ENCODE measurements at regions not wholly inside any gene's neighbourhood (a gene's known extent, or its start where the extent isn't known, plus 50 kb on each side); places are given as distances from the start of the nearest gene placed in this dataset.

GRCh38 chr9:89838621-89839020, 233.8 kb downstream of the GADD45G start:
- Histone ChIP-seq H3K27me3 (replicated peaks; ENCODE audit: control insufficient read depth, insufficient read depth, low read length) (peaks cover 6% of the 10 kb centered on the region), H3K36me3 (ENCODE audit: control insufficient read depth, insufficient read depth, low read length, severe bottlenecking) (no peaks in the 10 kb centered on the region), H3K4me1 (ENCODE audit: control insufficient read depth, insufficient read depth, low read length) (peaks cover 24% of the 10 kb centered on the region), H3K4me3 (ENCODE audit: low read length) (no peak overlapping the region), H3K9ac (ENCODE audit: low read length) (no peak overlapping the region), H3K9me3 (ENCODE audit: control insufficient read depth, low read length) (no peaks in the 10 kb centered on the region)
- DNase-seq (ENCODE audit: low read depth) = no peak

DNA sequence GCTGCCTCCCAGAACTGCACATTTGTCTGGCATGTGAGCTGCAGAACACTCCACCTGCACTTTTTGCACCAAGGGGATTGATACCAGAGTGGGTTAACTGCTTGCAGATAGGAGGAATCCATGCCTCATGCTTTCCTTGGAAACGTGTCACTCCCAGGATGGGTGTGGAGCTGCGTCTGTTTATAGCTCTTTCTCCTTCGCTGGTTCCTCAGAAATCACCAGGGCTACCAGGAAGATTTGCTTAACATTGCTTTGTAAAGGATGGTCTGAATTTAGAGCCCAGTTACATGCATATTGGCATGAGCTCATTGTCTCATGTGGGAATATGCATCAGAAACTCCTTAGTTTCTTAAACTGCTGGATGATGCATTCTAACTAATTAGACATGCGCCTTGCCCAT, 234.6 kb downstream of the GADD45G start:
- H3K4me1 ChIP-seq (ENCODE audit: control insufficient read depth, insufficient read depth, low read length) = peaks cover 29% of the 10 kb centered on the region
- H3K9ac ChIP-seq (ENCODE audit: low read length) = no peak overlapping the region
- H3K27me3 ChIP-seq (replicated peaks; ENCODE audit: control insufficient read depth, insufficient read depth, low read length) = peaks cover 6% of the 10 kb centered on the region
- H3K36me3 ChIP-seq (ENCODE audit: control insufficient read depth, insufficient read depth, low read length, severe bottlenecking) = no peaks in the 10 kb centered on the region
- no peaks in the 10 kb centered on the region for H3K9me3 ChIP-seq (ENCODE audit: control insufficient read depth, low read length)
- no peak for DNase-seq (ENCODE audit: low read depth)
- H3K4me3 ChIP-seq (ENCODE audit: low read length) = no peak overlapping the region

GRCh38 chr9:89839952-89840351, 235.1 kb downstream of the GADD45G start:
- peaks cover 6% of the 10 kb centered on the region for H3K27me3 ChIP-seq (replicated peaks; ENCODE audit: control insufficient read depth, insufficient read depth, low read length)
- H3K36me3 ChIP-seq (ENCODE audit: control insufficient read depth, insufficient read depth, low read length, severe bottlenecking) = no peaks in the 10 kb centered on the region
- peaks cover 29% of the 10 kb centered on the region for H3K4me1 ChIP-seq (ENCODE audit: control insufficient read depth, insufficient read depth, low read length)
- no peak for DNase-seq (ENCODE audit: low read depth)
- no peak overlapping the region for H3K4me3 ChIP-seq (ENCODE audit: low read length)
- no peaks in the 10 kb centered on the region for H3K9me3 ChIP-seq (ENCODE audit: control insufficient read depth, low read length)
- H3K9ac ChIP-seq (ENCODE audit: low read length) = no peak overlapping the region

DNA sequence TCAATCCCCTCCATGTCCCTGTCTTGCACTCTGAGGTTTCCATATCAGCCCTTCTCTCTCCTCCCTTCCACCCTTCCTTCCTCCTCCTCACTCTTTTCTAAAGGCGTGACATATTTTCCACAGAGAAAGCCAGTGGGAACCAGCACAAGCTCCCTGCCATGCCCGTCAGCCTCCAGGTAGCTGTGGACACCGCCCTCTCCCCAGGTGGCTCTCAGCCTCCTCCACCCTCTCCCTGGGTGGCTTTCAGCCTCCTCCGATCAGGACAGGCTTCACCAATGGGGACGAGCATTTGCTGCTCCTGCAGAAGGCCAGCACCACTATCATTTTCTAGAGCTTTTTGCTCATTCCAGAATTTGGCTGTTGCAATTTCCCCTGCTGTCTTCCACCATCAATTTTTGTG, 236.6 kb downstream of the GADD45G start:
- Histone ChIP-seq H3K4me1 (ENCODE audit: control insufficient read depth, insufficient read depth, low read length) (peaks cover 19% of the 10 kb centered on the region), H3K4me3 (ENCODE audit: low read length) (no peak overlapping the region), H3K36me3 (ENCODE audit: control insufficient read depth, insufficient read depth, low read length, severe bottlenecking) (no peaks in the 10 kb centered on the region), H3K9ac (ENCODE audit: low read length) (no peak overlapping the region), H3K9me3 (ENCODE audit: control insufficient read depth, low read length) (no peaks in the 10 kb centered on the region), H3K27me3 (replicated peaks; ENCODE audit: control insufficient read depth, insufficient read depth, low read length) (peaks cover 6% of the 10 kb centered on the region)
- DNase-seq (ENCODE audit: low read depth) = no peak

DNA sequence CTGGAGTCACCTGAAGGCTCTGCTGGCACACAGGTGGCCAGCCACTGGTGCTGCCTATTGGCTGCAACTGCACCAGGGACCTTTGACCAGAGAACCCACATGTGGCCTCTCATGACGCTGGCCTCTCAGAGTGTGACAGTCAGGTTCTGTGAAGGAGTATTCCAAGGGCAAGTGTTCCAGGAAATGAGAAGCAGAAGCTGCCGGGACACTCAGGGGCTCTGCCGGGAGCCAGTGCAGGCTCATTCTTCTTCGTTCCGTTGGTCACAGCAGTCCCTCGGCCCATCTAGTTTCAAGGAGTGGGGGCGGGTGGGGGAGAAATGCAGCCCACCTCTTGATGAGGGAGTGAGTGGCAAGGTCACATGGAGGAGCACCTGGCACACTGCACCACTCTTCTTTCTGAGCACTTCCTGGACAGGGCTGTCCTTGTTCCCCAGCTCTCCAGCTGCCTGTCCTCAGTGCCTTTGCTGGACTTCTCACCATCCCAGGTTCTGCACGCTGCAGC, 237.5 kb downstream of the GADD45G start:
- H3K4me1 ChIP-seq (ENCODE audit: control insufficient read depth, insufficient read depth, low read length) = peaks cover 19% of the 10 kb centered on the region
- H3K36me3 ChIP-seq (ENCODE audit: control insufficient read depth, insufficient read depth, low read length, severe bottlenecking) = no peaks in the 10 kb centered on the region
- no peak for DNase-seq (ENCODE audit: low read depth)
- no peaks in the 10 kb centered on the region for H3K9me3 ChIP-seq (ENCODE audit: control insufficient read depth, low read length)
- H3K27me3 ChIP-seq (replicated peaks; ENCODE audit: control insufficient read depth, insufficient read depth, low read length) = peaks cover 6% of the 10 kb centered on the region
- no peak overlapping the region for H3K4me3 ChIP-seq (ENCODE audit: low read length)
- H3K9ac ChIP-seq (ENCODE audit: low read length) = no peak overlapping the region

- DNase-seq (ENCODE audit: low read depth) = no peak
- no peak overlapping the region for H3K9ac ChIP-seq (ENCODE audit: low read length)
- no peaks in the 10 kb centered on the region for H3K9me3 ChIP-seq (ENCODE audit: control insufficient read depth, low read length)
- H3K4me3 ChIP-seq (ENCODE audit: low read length) = no peak overlapping the region
- no peaks in the 10 kb centered on the region for H3K36me3 ChIP-seq (ENCODE audit: control insufficient read depth, insufficient read depth, low read length, severe bottlenecking)
- H3K4me1 ChIP-seq (ENCODE audit: control insufficient read depth, insufficient read depth, low read length) = peaks cover 19% of the 10 kb centered on the region
- H3K27me3 ChIP-seq (replicated peaks; ENCODE audit: control insufficient read depth, insufficient read depth, low read length) = peaks cover 6% of the 10 kb centered on the region
These were observed 238.3 kb downstream of the GADD45G start for GRCh38 chr9:89843074-89843473.

- H3K36me3 ChIP-seq (ENCODE audit: control insufficient read depth, insufficient read depth, low read length, severe bottlenecking) = no peaks in the 10 kb centered on the region
- H3K4me1 ChIP-seq (ENCODE audit: control insufficient read depth, insufficient read depth, low read length) = peaks cover 19% of the 10 kb centered on the region
- no peak overlapping the region for H3K4me3 ChIP-seq (ENCODE audit: low read length)
- DNase-seq (ENCODE audit: low read depth) = no peak
- H3K27me3 ChIP-seq (replicated peaks; ENCODE audit: control insufficient read depth, insufficient read depth, low read length) = peaks cover 6% of the 10 kb centered on the region
- no peaks in the 10 kb centered on the region for H3K9me3 ChIP-seq (ENCODE audit: control insufficient read depth, low read length)
- no peak overlapping the region for H3K9ac ChIP-seq (ENCODE audit: low read length)
These were observed 238.8 kb downstream of the GADD45G start for GRCh38 chr9:89843591-89843990.

DNA sequence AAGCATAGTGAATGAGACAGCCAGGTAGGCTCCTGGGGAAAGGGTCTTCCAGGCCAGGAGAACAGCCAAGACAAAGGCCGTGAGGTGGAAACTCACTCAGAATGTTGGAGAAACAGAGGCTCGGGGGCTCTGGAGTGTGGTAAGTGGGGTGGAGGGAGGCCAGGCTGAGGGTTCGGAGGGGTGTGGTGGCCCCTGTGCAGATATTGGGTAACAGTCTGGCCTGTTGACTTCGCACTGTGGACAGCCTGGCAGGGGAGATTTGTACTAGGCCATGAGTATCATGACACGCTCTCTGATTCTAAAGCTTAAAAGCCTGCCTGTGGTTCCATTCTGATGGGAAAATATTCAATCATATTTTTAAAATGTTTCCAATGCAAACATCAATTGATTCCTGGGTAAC, 239.3 kb downstream of the GADD45G start:
- Histone ChIP-seq H3K4me1 (ENCODE audit: control insufficient read depth, insufficient read depth, low read length) (peaks cover 17% of the 10 kb centered on the region), H3K9ac (ENCODE audit: low read length) (no peak overlapping the region), H3K27me3 (replicated peaks; ENCODE audit: control insufficient read depth, insufficient read depth, low read length) (peaks cover 6% of the 10 kb centered on the region), H3K9me3 (ENCODE audit: control insufficient read depth, low read length) (no peaks in the 10 kb centered on the region), H3K4me3 (ENCODE audit: low read length) (no peak overlapping the region), H3K36me3 (ENCODE audit: control insufficient read depth, insufficient read depth, low read length, severe bottlenecking) (no peaks in the 10 kb centered on the region)
- no peak for DNase-seq (ENCODE audit: low read depth)

GRCh38 chr9:89844535-89844934, 239.7 kb downstream of the GADD45G start:
- no peaks in the 10 kb centered on the region for H3K36me3 ChIP-seq (ENCODE audit: control insufficient read depth, insufficient read depth, low read length, severe bottlenecking)
- peaks cover 13% of the 10 kb centered on the region for H3K4me1 ChIP-seq (ENCODE audit: control insufficient read depth, insufficient read depth, low read length)
- no peaks in the 10 kb centered on the region for H3K9me3 ChIP-seq (ENCODE audit: control insufficient read depth, low read length)
- no peak overlapping the region for H3K9ac ChIP-seq (ENCODE audit: low read length)
- H3K4me3 ChIP-seq (ENCODE audit: low read length) = no peak overlapping the region
- peaks cover 6% of the 10 kb centered on the region for H3K27me3 ChIP-seq (replicated peaks; ENCODE audit: control insufficient read depth, insufficient read depth, low read length)
- no peak for DNase-seq (ENCODE audit: low read depth)

DNA sequence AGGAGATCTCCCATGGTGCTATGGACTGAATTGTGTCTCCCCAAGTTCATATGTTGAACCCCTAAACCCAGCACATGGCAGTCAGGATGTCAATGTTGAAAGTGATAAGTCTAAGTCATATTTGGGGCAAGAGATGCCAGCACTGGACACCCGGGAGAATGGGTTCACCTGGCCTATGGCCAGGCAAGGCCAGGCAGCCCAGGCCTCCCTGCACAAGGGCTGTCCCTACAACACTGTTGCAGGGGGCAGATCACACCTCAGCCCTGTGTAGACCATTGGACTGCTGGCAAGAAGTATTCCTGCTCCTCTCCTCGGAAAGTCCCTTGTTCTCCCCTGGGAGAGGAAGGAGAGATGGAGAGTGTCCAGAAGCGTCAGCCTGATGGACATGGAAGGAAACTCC, 240.5 kb downstream of the GADD45G start:
- Histone ChIP-seq H3K9me3 (ENCODE audit: control insufficient read depth, low read length) (no peaks in the 10 kb centered on the region), H3K27me3 (replicated peaks; ENCODE audit: control insufficient read depth, insufficient read depth, low read length) (peaks cover 6% of the 10 kb centered on the region), H3K4me1 (ENCODE audit: control insufficient read depth, insufficient read depth, low read length) (peaks cover 12% of the 10 kb centered on the region), H3K36me3 (ENCODE audit: control insufficient read depth, insufficient read depth, low read length, severe bottlenecking) (no peaks in the 10 kb centered on the region), H3K4me3 (ENCODE audit: low read length) (no peak overlapping the region), H3K9ac (ENCODE audit: low read length) (no peak overlapping the region)
- no peak for DNase-seq (ENCODE audit: low read depth)

DNA sequence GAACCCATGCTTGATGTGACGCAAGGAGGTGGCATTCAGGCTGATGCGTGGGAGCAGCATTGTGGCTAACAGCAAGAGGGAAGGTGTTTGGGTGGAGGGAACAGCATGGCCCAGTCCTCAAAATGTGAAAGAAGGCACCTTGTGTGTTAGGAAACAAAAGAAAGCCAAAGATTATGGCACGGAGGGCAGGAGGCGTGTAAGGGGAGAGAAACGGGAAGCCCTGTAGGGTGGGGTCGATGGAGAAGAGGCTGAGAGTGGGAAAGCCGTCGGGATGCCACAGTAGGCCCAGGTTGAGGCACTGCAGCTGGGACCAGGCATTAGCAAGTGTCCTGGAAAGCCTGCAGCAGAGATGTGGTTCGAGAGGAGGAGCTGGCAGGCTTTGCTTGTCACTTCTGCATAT, 241.1 kb downstream of the GADD45G start:
- peaks cover 6% of the 10 kb centered on the region for H3K27me3 ChIP-seq (replicated peaks; ENCODE audit: control insufficient read depth, insufficient read depth, low read length)
- no peak for DNase-seq (ENCODE audit: low read depth)

More for the DNA sequence above, 241.1 kb downstream of the GADD45G start:
- Histone ChIP-seq H3K36me3 (ENCODE audit: control insufficient read depth, insufficient read depth, low read length, severe bottlenecking) (no peaks in the 10 kb centered on the region), H3K4me1 (ENCODE audit: control insufficient read depth, insufficient read depth, low read length) (peaks cover 17% of the 10 kb centered on the region), H3K4me3 (ENCODE audit: low read length) (no peak overlapping the region), H3K9me3 (ENCODE audit: control insufficient read depth, low read length) (no peaks in the 10 kb centered on the region), H3K9ac (ENCODE audit: low read length) (no peak overlapping the region)
